ENCODE measurements at regions not wholly inside any gene's neighbourhood (a gene's known extent, or its start where the extent isn't known, plus 50 kb on each side); places are given as distances from the start of the nearest gene placed in this dataset.
A peak's percentile ranks its signal among the peaks of the same experiment; 100 is the strongest.

DNA sequence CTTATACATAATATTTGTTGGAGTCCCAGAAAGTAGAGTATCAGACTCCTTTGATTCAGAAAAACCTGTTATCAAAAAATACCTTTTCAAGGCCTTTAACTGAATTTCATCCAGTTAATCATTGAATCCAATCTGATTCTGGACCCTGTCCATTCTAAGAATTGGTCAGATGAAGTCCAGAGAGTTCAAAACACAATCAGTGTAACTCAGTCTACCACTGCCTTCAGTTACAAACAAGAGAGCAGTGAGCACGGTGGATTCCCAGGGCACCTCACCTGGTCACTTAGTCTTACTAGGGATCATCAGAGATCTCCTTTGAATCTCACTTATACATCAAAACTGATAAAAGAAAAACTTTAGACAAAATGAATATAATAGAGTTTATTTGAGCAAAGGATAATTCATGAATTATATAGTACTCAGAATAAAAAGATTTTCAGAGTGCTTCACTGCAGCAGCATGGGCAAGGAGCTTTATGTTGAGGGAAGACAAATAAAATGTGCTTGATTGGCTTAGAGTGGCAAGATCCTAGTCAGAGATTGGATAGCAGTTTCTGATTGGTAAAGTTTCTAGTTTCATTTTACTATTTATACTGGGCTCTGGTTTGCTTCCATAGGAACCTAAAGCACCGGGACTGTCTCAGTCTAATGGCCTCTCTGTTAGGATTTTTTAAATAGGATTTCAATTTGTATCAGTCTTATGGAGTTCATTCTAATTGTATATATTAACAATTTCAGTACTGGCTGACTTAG is 474.9 kb upstream of the GOLIM4 start:
- no peak for DNase-seq

DNA sequence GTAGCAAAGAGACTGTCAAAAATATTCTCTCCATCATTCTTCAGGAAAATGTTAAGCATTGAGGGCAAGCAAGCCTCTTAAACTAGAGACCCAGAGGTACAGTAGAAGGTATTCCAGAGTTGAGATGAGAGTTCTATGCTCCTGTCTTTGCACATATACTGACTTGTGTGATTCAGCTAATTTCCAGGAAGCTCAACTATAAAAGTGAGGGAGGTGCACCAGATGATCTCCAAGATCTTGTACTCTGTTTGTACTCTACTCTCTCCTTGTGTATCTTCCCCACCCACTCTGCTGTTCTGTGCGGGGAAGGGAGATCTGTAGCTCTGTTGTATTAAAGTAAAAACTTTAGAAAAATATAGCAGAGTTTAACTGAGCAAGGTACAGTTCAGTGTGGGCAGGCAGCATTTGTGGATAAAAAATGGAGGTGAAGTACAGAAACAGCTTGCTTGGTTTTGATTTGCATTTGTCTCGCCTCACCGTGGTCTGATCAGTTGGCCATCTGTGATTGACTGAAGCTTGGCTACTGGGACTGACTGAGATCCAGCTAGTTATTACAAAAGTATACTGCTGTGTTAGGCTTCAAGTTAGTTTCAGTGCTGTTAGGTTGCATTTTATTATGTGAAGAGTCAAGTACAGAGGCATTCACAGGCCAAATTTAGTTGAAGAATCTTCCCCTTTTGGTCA is 463.1 kb upstream of the GOLIM4 start:
- no peak for DNase-seq

DNA sequence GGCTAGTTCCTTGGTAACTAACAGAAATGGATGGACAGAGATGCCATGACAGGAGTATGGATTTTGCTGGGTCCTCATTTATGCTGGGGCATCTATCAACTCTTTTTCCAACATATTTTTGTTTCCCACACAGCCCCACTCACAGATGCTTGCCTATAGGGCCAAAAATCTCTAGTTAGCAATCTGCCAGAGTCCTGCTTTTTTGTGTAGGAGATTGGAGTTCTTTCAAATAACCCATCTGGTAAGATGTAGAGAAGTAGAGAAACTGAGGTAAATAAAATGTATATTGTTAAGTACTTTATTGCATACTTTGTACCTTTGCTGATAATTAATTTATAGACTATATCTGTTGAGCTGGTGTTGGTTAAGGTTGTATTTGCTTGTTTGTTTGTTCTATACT is 456.5 kb upstream of the GOLIM4 start:
- DNase-seq, result no peak

DNA sequence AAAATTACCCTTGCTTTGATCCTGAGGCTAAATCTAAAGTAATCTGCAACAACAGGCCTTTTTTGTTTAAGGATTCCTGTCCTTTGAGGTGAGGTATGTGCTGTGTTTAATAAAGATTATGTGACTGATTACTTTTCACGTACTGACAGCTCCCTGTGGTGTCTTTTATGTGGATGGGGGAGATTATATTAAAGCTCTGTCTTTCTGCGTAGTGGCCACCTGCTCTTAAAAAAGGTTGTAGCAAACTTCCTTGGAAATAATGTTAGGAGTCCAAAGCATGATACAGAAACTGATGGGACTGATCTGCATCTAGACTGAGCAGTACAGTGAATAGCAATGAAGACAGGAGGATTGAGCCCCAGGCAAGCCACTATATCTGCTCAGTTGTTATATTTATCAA is 453.0 kb upstream of the GOLIM4 start:
- peak; percentile 40 for DNase-seq

DNA sequence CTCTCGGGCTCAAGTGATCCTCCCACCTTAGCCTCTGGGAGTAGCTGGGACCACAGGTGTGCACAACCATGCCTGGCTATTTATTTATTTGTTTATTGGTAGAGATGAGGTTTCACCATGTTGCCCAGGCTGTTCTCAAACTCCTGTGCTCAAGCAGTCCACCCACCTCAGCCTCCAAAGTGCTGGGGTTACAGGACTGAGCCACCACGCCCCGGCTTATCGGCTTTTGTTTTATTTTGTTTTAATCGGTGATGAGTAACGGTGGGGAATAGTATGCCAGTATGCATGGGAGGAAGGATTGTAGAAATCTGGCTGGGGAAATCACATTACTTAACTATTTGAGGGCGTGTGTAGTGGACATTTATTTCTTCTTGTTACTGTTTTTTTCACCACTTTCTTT is 451.0 kb upstream of the GOLIM4 start:
- no peak for DNase-seq

DNA sequence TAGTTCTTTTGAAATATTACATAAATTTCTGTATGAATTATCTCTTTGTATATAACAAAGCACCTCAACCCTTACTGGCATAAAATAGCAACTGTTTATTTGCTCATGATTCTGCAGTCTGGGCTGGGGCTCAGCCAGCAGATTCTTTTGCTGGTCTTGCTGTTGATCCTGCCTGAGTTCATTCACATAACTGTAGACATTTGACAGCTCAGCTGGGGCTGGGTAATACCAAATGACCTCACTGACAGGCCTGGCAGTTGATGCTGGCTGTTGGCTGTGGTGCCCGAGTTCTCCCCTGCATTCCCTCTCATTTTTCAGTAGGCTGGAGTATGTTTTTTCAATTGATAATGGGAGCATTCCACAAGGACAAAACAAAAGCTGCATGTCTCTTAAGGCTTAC is 449.9 kb upstream of the GOLIM4 start:
- DNase-seq, result no peak

DNA sequence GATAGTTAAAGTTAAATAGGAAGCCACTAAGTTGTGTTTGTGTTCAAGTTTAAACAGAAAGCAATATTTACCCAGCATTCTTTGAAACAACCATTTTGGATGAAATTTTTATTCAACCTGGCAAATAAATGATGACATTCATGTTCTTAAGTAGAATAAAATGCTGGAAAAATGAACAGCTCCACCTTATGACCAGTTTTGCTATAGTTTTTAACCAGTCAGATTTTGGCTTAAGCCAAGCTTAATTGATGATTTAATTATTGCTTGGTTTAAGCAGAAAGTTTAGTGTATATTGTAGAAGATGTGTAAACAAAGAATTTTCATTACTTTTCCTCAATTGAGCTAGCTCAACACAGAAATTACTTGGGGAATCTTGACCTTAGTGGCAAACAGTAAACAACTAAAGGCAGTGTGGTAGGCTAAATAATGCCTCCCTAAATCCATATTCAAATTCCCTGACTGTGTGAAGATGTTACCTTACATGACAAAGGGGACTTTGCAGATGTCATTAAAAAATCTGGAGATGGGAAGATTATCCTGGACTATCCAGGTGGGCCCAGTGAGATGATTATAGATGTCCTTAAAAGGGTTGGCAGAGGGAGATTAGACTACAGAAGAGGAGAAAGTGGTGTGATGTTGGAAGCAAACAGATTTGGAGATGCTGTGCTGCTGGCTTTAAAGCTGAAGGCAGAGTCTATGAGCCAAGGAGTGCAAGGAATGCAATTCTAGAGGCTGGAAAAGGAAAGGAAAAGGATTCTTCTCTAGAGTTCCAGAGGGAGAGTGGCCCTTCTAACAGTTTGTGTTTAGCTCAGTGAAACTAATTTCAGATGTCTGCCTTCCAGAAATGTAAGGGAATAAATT is 448.6 kb upstream of the GOLIM4 start:
- DNase-seq, result no peak

DNA sequence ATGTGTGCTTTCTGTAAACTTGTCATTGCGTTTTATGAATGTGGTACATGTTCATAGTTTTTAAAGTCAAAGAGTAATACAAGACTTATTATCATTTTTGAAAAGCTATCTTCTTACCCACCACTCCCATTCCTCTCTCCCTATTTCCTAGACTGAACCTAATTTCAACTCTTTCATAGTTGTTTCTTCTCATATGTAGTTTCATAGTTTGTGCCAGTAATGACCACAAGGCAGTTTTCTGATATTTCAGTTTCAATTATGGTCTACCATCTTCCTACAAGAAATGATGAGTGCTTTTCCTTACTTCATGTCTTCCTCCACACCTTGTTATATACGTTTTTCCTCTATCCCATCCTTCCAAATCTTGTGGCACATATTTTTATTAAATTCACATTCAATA is 445.0 kb upstream of the GOLIM4 start:
- no peak for DNase-seq

DNA sequence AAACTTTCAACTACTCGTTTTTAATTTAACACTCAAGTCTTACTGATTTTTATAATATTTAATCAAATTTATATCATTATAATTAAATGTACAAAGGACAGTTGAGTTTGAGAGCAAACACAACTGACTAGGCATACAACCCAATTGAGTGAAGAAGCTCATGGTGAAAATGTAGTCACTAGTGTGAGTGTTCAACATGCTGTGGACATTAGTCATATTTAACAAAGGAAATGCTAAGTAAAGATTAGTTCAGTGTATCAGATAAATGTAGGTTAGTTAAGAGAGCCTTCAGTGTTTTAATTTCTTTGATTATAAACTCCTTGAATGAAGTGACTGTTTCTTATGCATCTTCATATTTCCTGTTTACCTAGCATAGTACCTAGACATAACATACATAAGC is 444.2 kb upstream of the GOLIM4 start:
- DNase-seq, result no peak

DNA sequence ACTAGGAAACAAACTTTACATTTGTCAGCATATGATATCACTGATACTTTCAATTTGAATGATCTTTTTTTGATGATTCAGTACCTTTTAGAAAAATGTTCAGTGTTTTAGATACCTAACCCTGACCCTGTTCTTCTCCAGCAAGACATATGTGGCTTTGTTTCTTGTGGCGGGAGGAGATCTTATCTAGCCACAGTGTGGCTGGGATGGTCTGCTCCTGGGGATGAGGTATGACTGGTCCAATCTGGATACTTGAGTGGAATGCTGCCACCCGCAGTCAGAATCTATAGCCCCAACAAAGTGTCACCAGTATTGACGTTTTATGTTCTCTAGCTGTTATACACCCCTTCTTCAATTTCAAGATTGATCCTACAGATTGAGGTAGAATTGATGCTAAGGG is 439.0 kb upstream of the GOLIM4 start:
- DNase-seq, result no peak

DNA sequence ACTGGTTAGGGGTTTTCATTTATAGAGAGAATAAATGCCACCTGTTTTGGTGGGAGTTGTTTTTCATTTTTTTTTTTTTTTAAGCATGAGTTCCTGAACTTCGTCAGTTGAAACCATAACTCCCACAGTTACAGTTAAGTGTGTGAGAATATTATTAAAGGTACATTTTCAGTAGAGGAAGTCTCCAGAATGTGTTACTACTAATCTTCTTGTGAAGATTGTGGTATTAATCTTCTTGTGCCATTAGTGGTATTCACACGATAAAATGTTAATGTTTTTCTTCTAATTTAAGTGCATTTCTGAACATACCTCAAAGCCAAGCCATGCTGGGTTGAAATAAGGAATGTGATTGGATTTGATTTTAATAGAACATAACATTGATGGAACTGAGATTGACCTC is 437.9 kb upstream of the GOLIM4 start:
- DNase-seq, result no peak

DNA sequence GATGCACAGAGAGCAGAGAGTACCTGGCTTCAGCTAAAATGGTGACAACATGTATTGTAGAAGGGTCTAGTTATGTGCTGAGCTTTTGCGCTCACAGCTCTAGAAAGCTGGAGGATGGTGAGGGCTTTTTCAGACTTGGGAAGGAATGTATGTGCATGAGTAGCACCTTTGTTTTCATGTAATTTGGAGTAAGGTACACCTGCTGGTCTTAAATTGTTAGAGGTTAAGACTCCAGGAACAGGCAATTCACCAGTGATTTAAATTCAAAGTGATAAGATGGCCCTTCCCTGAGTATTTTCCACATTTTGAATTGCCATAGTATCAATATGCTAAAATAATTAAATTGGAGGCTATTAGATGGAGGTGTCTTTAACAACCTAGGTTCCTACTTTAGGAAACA is 436.4 kb upstream of the GOLIM4 start:
- DNase-seq, result no peak

DNA sequence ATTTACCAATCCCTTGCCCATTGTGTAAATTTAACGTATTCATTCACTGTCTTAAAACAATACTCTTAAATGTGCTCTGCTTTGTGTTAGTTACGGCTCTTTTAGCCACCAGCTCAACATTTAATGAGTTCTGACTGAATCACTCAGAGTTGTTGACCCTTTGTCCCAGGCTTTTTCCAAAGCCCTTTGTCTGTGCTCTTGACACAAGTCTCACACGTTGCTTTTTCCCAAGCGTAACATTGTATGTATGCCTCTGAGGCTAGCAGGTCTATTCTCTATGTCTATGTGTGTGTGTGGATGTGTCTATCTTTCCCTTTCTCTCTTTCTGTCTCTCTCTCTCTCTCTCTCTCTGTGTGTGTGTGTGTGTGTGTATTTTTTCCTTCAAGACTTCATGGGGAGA is 435.4 kb upstream of the GOLIM4 start:
- DNase-seq, result no peak

DNA sequence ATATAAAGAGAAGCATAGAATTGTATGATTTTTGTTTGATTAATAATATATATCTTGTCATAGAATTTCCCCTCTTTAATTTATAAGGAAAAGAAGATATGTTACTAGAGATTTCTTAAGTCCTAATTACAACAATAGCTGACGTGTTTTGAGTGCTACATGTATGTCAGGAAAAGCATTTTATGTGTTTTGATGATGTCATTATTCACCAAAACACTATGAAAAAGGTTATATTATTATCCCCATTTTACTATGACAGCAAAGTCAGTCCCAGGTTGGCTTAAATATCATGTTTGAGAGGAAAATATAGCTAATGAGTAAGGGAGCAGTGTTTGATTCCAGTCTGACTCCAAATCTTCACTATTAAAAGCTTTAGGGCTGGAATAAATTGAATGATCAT is 428.4 kb upstream of the GOLIM4 start:
- no peak for DNase-seq

DNA sequence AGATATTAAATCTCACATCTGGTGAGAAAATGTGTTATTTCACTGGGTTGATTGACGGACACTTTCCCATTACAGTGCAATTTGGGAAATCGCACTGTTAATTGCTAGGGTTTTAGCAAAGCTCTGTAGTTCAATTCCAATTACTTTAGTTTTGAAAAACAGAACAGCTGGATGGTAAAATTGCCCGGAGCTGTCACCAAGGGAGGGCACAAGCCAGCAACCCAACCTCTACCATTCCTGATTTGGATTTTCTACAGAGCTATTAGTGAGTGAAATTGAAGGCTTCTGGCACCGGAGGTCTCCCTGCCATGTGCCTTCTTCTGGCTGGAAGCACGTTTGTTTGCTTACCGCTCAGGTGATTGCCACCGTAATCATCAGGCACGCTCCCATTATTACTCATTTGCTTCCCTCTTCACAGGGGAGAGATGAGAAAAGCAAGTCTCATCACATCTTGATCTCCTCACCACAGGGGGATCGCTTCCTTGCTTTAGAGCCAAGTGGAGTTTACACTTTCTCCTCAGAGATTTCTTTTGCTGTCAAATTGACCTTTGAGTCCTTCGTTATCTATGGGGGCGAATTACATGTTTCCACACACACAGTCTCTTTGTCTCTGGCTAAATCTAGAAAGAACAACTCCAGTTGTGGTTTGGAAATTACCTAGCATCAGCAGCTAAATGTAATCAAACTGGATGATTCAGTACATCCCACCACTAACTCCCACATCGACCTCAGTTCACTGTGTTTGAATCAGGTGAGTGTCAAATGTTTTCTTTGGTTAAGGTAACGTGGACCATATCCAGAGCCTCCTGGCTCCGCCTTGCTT is 421.7 kb upstream of the GOLIM4 start:
- DNase-seq, result peak; percentile 64

DNA sequence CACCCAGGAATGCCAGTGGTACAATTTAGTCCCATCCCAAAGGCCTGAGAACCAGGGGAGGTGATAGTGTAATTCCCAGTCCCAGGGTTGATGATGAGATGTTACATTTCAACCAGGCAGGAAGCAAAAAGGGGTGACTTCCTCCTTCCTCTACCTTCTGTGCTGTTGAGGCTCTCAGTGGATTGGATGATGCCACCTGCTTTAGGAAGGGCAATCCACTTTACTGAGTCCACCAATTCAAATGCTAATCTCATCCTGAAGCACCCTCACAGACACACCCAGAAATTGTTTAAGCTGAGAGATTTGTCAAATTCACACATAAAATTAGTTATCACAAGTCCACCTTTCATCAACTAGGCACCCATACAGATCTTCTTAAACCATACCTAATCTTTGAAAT is 418.5 kb upstream of the GOLIM4 start:
- DNase-seq, result no peak

DNA sequence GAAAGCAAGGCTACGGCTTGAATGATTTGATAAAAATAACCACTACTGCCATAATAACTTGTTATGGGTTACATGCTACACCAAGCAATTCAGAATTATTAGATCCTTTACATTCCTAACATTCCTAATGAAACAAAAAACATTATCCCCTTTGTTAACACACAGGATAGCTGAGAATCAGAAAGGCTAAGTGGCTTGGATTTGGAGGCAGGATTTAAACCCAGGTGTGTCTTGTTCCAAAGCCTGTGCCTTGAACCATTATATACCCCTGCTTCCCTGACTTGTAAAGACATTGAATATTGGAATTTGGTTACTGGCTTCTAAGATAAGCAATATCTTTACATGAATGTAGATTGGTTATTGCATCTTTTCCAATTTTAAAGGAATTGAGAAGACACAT is 417.1 kb upstream of the GOLIM4 start:
- no peak for DNase-seq

DNA sequence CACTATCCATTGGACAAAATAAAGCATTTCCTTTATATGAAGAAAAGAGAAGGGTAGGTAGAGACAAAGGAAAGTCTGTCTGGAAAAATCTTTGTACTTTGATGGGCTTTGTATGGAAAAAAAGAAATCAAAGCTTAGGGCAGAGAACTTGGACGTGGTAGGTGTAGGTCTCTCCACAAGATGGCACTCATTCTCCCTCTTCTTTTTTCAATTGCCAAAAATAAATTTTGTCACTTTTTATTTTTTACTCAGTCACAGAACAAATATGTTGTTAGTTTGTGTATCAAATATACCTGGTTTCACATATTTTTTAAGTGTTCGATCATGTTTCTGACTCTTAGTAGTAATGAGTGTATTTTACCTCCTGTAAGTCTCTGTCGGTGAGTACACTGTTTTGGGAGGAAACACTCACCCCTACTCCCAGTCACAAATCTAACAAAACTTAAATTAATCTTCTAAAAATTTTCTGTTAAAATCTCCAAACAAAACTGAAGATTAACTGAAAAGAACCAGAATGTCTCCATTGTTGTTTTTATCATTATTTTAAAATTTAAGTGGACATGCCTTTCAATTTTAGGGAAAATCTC is 415.8 kb upstream of the GOLIM4 start:
- no peak for DNase-seq

DNA sequence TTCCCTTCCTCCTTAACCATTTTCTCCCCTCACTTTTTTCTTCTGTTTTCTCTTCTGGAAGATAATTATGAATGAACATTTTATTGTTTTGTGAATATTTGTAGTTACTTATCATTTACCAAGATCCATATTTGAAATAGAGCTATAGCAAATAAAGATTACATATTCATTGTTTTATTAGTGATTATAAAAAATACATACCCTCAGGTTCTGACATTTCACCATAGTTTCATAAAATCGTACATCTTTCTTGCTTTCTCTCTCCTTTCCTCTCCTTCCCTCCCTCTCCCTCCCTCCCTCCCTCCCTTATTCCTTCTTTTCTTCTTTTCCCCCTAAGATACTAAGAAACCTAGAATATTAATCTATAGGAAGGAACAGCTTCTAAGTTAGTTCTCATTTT is 410.9 kb upstream of the GOLIM4 start:
- no peak for DNase-seq

DNA sequence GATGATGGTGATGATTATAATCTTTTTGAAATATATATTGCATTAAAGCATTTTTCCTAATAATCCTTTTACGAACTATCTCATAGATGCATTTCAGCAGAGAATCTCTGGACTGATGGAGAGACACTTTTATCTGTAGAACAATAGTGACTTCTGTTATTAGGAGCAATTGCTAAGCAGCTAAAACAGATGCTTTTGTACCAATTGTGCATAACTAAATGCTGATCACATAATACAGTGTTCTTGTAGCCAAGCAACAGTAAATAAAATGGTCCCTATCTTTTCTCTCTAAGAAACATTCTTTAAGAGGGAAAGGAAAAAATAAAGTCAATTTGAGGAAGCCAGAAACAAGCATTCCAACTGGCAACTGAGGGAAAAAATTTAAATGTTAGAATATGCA is 405.8 kb upstream of the GOLIM4 start:
- DNase-seq, result no peak

DNA sequence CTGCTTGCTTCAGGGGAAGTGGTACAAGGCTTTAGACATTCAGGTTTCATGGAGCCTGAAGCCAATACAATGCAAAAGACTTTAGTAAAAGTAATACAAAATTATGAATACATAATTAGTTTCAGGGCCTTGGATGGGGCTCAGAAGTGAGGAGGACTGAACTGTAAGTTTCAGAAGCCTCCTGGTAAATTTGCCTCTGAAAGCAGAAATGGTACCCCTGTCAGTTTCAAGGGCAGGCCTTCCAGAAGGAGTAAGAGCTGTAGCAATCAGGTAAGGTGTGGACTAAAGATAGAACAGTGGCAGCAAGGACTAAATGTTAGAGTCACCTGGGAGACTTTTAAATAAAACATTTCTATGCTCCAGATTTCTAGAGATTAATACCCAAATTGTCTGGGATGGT is 402.5 kb upstream of the GOLIM4 start:
- DNase-seq, result no peak

DNA sequence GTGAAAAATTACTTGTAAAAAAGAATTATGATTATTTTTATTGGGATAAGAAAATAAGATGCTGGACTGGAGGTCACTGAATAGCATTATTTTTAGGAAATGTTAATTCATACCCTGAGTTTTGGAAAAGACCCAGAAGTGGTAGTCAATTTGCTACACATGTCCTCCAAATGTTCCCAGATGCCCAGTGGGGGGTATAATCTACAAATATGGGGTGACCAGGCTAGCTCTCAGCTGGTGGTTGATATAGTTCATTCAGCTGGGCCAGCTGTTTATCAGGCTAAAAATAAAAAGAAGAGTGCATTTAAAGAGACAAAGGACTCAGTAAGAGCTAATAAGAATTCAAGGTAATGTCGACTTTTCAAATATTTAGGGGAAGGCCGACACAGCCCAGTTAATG is 402.0 kb upstream of the GOLIM4 start:
- DNase-seq, result no peak

DNA sequence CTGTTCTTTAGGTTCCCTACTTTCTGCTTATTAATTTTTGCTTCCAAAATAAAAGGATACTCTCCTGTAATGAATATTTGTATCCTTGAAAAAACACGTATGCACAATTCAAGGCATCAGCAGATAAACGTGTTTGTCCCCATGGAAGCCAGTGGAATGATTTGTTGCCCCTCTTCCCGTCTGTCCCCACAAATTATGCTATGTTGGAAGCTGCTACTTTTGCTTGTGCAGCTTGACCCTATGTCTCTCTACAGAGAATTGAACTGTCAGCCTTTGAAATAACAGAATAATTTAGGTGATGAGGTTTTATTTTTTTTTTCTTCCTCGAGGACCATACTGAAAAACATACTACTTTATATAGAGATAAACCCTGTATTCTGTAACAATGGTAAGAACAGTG is 401.5 kb upstream of the GOLIM4 start:
- no peak for DNase-seq

Data from NCI-H1417 treated with DMSO at 0.1 percent for 48 hours (cell line).